ENCODE measurements at regions not wholly inside any gene's neighbourhood (a gene's known extent, or its start where the extent isn't known, plus 50 kb on each side); places are given as distances from the start of the nearest gene placed in this dataset.
"Not testable (repeated sequence)": the region's sequence is repeated elsewhere in the genome, so short reads cannot be mapped to it uniquely, and the experiment has no call there.

GRCh38 chr18:70709720-70710119 lies 420.9 kb downstream of the SOCS6 start:
- DNase-seq = no peak

- DNase-seq = no peak
Observed at GRCh38 chr18:70709144-70709543, 420.3 kb downstream of the SOCS6 start.

GRCh38 chr18:70705831-70706416 lies 417.1 kb downstream of the SOCS6 start:
- DNase-seq = no peak

GRCh38 chr18:70700496-70700895 lies 411.7 kb downstream of the SOCS6 start:
- no peak for DNase-seq

GRCh38 chr18:70698574-70698973 lies 409.7 kb downstream of the SOCS6 start:
- no peak for DNase-seq

GRCh38 chr18:70693246-70693645 lies 404.4 kb downstream of the SOCS6 start:
- DNase-seq = no peak

- DNase-seq = not testable (repeated sequence)
Observed at GRCh38 chr18:70689765-70690164, 400.9 kb downstream of the SOCS6 start.

- DNase-seq = no peak
Observed at GRCh38 chr18:70688286-70688685, 399.4 kb downstream of the SOCS6 start.

GRCh38 chr18:70684821-70685220 lies 396.0 kb downstream of the SOCS6 start:
- no peak for DNase-seq

- no peak for DNase-seq
Observed at GRCh38 chr18:70683263-70683662, 394.4 kb downstream of the SOCS6 start.

- DNase-seq = no peak
Observed at GRCh38 chr18:70674896-70675295, 386.1 kb downstream of the SOCS6 start.

GRCh38 chr18:70673831-70674230 lies 385.0 kb downstream of the SOCS6 start:
- DNase-seq = no peak

- DNase-seq = no peak
Observed at GRCh38 chr18:70672581-70672980, 383.7 kb downstream of the SOCS6 start.

- no peak for DNase-seq
Observed at GRCh38 chr18:70671889-70672565, 383.2 kb downstream of the SOCS6 start.

GRCh38 chr18:70666936-70667335 lies 378.1 kb downstream of the SOCS6 start:
- no peak for DNase-seq

- DNase-seq = no peak
Observed at GRCh38 chr18:70663141-70663540, 374.3 kb downstream of the SOCS6 start.

- DNase-seq = no peak
Observed at GRCh38 chr18:70662588-70662987, 373.7 kb downstream of the SOCS6 start.

GRCh38 chr18:70659036-70659925 lies 370.4 kb downstream of the SOCS6 start:
- DNase-seq = peak; percentile 29

- DNase-seq = no peak
Observed at GRCh38 chr18:70653671-70654070, 364.8 kb downstream of the SOCS6 start.

GRCh38 chr18:70650878-70651277 lies 362.0 kb downstream of the SOCS6 start:
- DNase-seq = no peak

- no peak for DNase-seq
Observed at GRCh38 chr18:70649683-70650082, 360.8 kb downstream of the SOCS6 start.

GRCh38 chr18:70645971-70646370 lies 357.1 kb downstream of the SOCS6 start:
- DNase-seq = no peak

GRCh38 chr18:70643812-70644211 lies 355.0 kb downstream of the SOCS6 start:
- no peak for DNase-seq
